GM12872 (cell line): ENCODE measurements at regions not wholly inside any gene's neighbourhood (a gene's known extent, or its start where the extent isn't known, plus 50 kb on each side); places are given as distances from the start of the nearest gene placed in this dataset.

ENCODE experiments used
- CTCF ChIP-seq: IDR thresholded peaks from 3 replicates; pipeline ENCODE4 v1.5.1; 2011; ENCODE audit warnings: low read depth, mild to moderate bottlenecking, low read length, moderate library complexity; ENCODE audit not compliant: insufficient read depth

GRCh38 chr2:198327526-198327925, 523.1 kb downstream of the PLCL1 start:
- no peak for TF ChIP-seq CTCF

- no peak for TF ChIP-seq CTCF
Measured at GRCh38 chr2:198326431-198326830, 522.0 kb downstream of the PLCL1 start.

GRCh38 chr2:198325359-198325758, 521.0 kb downstream of the PLCL1 start:
- TF ChIP-seq CTCF = no peak

- no peak for TF ChIP-seq CTCF
Measured at GRCh38 chr2:198324071-198324470, 519.7 kb downstream of the PLCL1 start.

GRCh38 chr2:198322275-198322674, 517.9 kb downstream of the PLCL1 start:
- TF ChIP-seq CTCF = 0 out of 3 replicates have a peak, but pooled peaks have one; percentile 31

GRCh38 chr2:198321522-198322088, 517.2 kb downstream of the PLCL1 start:
- no peak for TF ChIP-seq CTCF

GRCh38 chr2:198316852-198317396, 512.5 kb downstream of the PLCL1 start:
- no peak for TF ChIP-seq CTCF
